G401.6 (cell line): ENCODE measurements at regions not wholly inside any gene's neighbourhood (a gene's known extent, or its start where the extent isn't known, plus 50 kb on each side); places are given as distances from the start of the nearest gene placed in this dataset.
"Not testable (repeated sequence)": the region's sequence is repeated elsewhere in the genome, so short reads cannot be mapped to it uniquely, and the experiment has no call there.

Experiments used
- FAIRE-seq: peaks from 2 replicates; lab custom pipeline; 2012; peaks lifted over from hg19 to GRCh38; lab: Jason Lieb, UNC

DNA sequence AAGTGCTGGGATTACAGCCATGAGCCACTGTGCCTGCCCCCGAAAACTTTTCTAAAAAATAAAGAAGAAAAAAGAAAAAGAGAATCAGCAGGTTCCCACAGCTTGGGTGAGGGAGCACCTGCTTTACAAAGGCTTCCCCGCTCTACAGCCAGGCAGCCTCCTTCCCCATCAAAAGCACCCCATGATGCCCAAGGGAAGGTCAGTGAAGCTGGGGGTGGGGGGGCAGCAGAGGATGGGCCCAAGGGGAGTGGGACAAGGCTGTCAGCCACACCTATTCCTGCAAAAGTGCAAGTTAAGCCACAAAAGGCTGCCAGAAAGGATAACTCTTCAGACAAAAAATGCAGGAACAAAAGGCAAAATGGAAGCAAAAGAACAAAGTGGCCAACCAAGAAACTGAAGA is 72.5 kb downstream of the FAM50B start:
- FAIRE-seq = no peak

DNA sequence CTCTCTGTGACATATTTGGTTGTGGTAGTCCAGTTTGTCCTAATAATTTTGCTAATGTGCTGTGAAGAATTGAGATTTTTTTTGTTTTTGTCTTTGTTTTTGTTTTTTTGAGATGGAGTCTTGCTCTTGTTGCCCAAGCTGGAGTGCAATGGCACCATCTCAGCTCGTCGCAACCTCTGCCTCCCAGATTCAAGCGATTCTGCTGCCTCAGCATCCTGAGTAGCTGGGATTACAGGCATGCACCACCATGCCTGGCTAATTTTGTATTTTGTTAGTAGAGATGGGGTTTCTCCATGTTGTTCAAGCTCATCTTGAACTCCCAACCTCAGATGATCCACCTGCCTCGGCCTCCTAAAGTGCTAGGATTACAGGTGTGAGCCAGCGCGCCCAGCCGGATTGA is 73.4 kb downstream of the FAM50B start:
- FAIRE-seq = not testable (repeated sequence)

DNA sequence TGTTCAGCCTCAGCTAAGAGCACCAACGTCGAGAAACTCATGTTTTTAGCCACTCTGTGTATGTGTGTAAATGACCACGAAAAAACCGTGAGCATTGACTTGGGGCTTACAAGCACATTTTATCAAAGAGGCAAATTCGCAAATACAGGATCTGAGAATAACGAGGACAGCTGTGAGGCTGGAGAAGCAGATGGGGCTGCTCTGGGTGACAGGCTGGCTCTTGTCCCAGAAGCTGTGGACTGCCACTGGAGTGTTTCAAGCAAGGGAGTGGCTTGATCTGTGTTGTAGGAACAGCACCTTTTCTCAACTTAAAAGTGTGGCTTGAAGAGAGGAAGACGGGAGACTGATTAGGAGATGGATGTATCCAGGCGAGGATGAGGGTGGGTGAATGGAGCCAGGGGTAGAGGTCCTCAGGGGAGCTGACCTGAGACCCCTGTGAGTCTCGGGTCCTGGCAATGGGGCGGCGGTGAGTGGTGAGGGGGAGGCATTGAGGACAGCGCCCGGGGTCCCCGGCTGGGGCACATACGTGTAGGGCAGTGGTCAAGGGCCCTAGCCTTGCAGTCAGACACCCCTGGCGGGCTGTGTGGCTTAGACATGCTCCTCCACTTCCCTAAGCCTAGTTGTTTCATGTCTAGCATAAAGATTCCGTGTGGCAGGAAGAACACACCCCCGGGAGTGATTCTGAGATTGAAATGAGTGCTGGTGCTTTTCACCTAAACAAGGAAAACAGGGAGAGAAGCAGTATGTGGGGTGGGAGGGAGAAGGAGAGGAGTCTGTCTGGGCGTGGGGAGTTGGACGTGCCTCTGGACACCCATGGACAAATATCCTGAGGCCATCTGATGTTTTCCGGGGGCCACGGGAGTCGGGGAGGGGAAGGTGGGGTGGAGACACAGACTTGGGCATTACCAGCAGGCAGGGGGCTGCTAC is 76.3 kb downstream of the FAM50B start:
- not testable (repeated sequence) for FAIRE-seq

DNA sequence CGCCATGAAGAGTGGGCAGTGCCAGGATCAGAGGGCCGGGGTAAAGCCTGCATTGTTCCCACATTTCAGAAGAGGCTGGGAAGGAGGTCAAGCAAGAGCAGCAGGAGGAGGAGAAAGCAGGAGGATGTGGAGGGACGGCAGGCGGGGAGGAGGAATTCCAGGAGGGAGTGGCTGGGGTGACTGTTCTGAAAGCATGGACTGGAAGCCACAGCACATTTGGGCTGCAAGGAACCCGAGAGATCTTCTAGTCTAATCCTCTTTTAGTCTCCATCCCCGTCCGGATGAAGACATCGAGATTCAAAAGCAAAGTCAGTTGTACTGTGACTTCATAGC is 76.9 kb downstream of the FAM50B start:
- no peak for FAIRE-seq

DNA sequence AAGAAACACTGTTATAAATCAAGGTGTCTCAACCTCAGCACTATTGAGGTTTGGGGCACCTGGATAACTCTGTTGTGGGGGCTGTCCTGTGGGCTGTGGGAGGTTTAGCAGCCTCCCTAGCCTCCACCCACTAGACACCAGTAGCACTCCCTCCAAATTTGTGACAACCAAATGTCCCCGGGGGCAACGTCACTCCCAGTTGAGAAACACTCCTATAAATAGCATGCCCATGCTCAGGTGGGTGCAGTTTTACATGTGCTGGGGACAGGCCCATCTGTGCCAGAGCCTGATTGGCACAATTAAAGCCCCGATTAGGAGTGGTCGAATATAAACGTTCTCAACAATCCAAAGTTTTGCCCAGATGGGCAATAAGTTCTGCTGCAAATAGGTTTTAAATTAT is 78.9 kb downstream of the FAM50B start:
- FAIRE-seq = no peak

DNA sequence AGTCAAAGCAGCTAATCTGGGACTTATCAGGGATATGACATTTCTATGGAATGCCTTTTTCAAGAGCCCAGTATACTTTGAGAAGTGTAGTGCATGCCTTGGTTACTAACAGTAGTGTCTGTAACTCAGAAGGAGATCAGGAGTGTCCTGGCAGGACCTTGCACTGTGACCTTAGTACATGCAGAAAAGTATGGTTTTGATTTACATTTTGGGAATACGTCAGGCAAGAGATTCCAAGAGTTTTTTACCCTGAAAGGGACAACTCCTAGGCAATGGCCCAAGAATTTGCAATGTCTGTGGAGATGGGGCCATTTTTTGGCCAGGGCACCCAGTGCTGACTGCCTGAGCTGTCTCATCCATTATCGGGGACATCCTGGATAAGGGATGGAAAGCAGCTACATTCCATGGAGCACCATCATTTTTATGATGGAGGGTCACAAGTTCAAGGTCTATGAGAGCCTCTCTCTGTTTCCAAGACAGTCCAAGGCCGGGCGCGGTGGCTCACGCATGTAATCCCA is 80.2 kb downstream of the FAM50B start:
- no peak for FAIRE-seq

DNA sequence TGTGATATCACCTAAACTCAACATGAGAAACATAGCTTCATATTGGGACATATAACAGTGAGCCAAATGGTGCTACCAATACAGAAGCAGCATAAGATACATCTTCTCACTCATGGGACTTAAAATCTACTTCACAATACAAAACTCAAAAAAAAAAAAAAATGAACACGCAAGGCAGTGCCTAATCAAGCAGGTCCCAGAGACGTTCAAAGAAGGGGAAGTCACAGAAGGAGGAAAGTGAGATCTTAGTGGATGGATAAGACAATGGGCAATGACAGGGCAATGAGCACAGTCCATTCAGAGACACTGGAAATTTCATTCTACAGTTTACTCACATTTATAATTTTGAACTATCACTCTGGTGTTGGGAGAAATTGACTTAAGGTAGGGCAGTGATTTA is 88.3 kb downstream of the FAM50B start:
- FAIRE-seq = no peak

DNA sequence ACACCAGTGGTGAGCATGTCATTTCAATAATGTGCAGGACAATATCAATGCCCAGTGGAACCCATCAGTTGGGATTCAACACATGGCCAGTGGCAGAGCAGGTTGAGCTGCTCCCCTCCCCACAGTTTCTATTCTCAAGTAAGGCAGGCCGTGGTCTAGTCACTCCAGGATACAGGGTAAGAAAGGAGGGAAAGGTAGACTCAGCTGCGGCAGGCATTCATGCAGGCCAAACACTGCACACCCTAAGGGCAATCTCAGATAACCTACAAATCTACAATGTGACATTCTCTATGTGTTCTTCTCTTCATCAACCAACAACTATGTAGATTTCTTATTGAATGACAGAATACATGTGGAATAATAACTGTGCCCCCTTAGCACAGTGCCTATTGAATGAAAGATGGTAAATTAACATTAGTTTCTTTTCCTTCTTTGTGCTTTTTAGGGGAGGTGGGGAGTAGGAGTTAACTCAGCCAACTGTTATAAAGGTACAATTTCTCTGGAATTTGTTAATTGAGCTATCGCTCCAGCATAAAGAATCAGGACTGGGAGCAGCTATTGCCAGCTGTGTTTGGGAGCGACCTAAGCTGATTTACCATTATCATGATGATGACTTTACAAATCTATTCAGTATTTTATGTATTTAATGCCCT is 89.7 kb downstream of the FAM50B start:
- FAIRE-seq = no peak

DNA sequence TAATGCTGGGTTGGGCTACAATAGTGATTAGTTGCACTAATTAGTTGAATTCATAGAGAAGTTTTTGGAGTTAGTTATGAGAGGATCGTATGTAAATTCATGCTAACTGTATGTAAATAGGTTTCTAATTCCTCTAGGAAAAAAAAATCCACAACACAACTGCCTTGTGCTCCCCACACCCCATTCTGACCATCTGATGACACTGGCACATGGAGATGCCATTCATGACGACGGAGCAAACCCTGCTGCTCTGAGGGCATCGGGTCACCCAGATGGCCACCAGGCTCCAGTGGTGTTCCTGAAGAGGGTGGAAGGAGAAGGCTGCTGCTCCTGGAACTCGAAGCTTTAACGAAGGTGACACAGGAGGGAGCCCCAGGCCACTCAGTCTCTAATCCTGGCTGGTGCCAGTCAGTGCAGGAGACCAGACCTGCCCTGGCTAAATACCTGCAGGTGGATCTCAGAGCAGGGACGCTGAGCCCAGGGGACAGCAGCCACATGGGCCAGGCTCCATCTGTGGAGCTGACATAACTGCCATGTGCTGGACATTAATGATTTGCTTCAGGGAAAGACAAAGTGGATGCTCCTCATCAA is 90.3 kb downstream of the FAM50B start:
- no peak for FAIRE-seq

DNA sequence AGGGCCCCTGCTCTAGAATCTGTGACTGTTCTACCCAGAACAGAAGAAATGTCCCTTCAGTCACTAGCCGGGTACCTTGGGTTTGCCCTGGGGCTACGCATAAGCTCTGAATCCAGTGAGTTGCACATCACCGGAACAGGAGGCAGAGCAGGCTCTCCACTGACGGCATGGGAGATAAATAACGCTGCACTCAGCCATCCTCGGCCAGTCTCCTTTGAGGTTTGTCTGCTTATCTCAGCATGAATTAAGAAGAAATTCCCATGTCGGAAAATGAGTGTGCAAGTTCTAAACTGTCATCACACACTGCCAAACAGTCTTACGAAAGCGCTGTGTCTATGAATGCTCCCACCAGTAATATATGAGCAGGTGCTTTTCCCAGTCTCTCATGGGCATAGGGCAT is 90.8 kb downstream of the FAM50B start:
- FAIRE-seq = no peak

DNA sequence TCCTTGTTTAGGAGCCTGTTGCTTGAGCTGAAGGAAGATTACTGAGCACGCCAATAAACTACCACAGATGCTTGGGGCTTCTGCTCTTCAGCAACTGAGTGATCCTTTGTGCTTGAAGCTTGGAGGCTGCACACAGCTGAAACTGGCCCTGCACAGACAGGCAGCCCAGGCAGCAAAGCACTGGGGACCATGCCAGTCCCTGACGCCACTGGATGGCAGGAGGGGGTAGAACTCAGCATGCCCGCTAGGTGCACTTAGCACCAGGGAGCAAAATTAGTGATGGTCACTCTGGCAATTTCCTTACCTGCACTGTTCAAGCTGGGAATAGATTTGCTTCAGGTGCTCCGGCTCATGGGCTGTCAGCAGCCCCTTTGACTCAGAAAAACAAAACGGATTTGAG is 91.5 kb downstream of the FAM50B start:
- FAIRE-seq = no peak

DNA sequence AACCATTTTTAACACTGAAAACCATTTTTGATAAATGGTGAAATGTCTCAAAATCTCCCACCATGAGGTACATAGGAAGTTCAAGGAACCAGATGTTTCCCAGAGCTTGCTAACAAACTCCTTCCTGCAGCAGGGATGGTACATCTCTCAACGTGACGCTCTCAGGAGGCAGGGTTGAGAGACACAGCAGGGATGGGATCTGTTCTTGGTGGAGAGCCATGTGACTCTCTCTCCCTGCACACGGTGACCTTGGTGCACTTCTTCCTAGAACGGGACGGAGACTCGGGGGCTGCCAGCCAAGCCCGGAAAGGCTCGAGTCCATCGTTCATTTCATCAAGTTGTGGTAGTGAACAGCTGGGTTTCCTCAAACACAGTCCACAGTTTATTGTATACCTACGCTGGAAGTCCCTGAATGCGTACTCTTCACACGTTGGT is 94.2 kb downstream of the FAM50B start:
- no peak for FAIRE-seq

DNA sequence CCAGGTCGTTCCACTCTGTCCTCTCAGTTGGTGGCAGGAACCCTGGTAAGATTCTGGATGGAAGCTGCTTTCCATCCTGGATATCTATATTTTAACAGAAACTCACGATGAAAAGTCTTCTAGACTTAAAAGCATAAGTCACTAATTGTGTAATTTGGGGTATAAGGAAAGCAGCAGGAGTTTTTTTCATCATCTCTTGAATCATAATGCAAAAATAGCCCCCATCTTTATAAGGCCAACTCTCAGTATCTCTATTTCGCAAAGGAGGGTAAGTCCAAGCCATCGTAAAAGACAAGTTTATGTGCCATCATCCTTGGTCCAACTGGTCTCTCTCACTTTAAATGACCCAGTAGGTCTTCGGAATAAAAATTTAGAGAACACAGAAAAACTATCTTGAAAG is 95.1 kb downstream of the FAM50B start:
- FAIRE-seq = no peak

DNA sequence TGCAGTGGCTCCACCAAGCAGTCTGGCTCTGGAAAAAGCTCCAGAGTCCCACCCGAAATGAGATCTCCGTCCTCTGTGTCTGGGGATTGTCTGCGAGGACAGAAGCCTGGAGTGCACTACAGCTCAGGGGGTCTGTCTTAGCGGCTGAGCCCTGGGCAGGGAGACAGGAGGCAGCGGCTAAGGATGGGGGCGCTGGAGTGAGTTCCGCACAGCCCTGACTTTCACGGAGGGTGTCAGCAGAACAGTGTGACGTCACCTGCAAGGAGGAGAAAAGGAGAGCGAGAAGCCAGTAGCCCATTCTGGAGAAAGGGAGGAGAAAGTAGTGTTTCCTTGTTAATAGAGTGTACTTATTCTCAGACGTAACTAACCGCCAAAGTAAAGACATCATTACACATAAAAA is 97.6 kb downstream of the FAM50B start:
- FAIRE-seq = no peak

DNA sequence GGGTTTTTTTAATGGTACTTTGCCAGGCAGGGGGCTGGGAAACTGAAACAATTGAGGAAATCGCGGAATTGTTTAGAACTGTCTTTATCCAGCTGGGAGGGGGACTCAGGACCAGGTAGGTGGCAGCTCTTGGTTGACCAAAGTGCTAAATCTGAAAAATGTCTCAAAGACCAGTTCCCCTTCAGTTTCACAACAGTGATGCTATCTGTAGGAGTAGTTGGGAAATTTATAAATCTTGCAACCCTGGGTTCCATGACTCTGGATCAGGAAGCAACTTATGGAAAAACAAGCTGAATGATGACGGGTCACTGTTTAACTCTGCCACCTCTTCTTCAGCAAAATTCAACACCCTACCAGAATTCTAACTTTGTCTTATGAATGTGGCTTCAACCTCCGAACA is 99.7 kb downstream of the FAM50B start:
- no peak for FAIRE-seq

DNA sequence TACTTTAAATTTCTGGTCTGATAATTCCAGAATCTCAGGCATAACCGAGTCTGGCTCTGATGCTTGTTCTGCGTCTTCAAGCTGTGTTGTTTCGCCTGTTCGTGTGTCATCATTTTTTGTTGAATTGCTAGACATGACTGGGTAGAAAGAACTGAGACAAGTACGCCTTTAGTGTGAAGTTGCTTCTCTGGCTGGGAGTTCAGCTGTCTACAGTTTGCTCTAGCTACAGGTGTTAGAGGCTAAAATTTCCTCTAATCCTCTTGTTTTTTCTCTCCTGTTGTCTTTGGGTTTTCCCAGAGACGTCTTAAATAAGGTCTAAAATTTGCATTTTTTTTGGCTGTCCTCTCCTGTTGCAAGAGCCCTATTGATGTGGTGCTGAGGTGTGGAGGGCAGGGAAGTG is 100.3 kb downstream of the FAM50B start:
- FAIRE-seq = no peak

DNA sequence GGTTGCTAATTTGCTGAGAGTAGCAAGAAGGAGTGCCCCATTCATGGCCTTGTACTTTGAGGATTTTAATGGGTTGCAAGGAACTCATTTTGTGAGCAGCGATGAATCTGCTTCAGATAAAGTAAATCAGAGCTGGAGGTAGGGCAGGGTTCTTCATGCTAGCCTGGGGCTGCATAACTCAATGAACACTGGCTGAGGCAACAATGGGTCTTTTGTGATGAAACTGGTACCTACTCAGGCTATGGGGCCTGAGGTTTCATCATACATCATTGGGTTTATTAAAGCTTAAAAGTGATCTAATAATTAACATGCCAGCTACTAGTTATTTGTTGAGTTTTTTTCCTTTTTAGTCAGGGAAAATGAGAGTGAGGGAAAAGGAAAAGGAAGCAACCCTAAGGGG is 106.9 kb downstream of the FAM50B start:
- no peak for FAIRE-seq

DNA sequence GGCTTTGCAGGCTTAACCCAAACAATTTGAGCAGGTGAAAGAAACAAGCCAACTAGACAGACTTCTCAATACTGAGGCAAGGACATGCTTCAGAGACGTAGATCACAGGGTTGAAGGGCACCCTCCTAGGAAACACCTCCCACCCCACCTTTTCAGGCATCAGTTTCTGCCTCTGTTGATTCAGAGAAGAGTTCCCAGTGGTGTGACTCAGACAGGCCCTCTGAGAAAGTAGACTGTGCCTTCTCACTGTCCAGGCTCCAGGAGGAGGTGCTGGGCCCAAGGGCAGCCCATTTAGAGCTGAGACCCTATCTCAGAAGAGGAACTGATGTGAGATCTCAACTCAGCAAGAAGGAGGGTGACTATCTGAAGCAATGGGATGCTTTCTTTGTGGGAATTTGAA is 108.1 kb downstream of the FAM50B start:
- no peak for FAIRE-seq

DNA sequence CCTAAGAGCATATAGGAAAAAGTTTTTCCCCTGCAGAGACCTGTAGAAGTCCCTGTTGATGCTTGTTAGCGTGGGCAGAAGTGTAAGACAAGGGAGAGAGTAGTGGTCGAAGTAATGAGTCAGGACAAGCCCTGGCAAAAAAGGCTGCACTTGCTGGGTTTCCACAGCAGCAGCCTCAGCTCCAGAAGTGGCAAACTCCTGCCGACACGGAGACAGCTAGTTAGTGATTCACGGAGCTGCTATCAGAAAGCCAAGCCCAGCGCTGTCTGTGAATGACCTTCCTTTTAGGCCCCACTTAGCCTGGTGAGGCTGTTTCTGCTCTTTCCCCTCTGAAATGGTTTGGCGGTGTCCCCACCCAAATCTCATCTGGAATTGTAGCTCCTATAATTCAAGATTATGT is 109.1 kb downstream of the FAM50B start:
- FAIRE-seq = no peak

DNA sequence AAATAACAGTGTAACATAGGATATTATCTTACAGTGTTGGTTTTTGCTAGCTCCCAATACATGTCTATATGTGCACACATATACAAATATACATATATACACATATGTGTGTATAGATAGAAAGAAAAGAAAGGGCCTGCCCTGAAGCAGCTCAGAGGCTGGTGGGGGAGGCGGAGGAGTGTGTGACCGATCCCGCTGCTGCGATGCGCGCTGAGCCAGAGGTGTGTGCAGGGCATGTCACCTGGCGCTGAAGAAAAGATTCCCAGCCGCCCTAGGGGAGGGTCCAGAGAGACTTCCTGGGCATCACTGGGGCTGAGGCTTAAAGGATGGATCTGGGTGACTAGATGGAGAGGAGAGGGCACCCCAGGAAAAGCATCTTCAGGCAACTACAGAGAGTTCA is 110.2 kb downstream of the FAM50B start:
- no peak for FAIRE-seq

DNA sequence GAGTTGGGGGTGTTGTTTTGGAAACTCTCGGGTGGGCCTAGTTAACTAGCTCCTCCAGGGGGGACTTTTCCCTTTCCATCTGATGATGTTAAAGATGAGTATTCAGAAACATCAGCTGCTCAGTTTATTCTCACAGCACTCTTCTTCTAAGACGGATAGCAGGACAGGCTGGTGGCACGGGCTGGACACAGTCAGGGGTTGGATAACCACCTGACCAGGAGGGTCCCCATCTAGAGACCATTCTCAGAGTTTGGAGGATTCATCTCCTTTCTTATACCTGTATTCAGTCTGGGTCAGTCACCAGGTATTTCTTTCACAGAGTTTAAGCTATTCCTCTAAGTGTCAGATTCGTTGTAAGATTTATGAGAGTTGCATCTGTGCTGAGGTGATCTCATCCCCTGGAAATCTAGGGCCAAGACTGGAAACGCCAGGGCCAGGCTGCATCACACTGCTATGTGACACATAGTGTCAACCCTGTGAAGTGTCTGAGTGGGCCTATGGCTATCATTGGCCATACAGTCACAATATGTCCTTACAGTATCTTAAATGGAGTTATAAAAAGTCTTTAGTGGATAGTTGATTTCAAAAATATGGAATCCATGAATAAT is 111.7 kb downstream of the FAM50B start:
- no peak for FAIRE-seq

DNA sequence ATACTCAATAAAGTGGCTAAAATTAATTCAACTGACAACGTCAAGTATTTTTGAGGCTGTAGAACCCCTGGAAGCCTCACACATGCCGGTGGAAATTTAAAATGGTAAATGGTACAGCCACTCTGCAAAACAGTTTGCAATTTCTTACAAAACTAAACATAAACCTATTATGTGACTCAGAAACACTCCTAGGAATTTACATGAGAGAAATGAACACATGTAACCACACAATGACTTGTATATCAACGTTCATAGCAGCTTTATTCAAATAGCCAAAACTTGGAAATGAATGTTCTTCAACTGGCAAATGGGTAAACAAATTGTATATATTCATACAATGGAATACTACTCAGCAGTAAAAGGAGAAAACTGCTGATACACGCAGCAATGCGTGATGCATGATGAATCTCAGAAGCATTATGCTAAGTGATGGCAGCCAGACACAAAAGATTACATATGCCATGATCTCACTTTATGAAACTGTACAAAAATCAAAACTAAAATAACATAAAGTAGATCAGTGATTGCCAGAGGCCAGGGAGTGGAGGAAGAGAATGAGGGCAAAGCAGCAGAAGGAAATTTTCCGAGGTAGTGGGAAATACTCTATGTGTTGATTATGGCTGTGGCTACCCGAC is 112.5 kb downstream of the FAM50B start:
- no peak for FAIRE-seq
